ENCODE measurements at regions not wholly inside any gene's neighbourhood (a gene's known extent, or its start where the extent isn't known, plus 50 kb on each side); places are given as distances from the start of the nearest gene placed in this dataset.

DNA sequence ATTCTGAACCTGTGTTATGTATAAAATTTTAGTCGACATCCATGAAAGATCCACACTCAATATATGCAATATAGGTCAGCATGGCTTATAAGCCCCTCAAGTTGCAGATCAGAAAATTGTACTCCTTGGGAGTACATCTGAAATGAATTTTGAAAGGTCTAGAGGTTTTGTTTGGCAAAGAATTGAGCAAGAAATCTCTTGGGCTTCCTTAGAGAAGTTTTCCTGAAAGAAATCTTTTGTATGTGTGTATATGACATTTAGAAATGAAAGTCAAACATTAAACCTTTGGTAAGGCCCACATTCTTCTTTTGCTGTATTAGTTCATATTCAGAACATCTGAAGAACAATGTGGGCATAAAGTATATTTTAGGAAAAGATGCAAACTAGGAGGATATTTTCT, 1006.6 kb downstream of the NAALADL2 start:
- no peak for DNase-seq (ENCODE audit: low spot score)

DNA sequence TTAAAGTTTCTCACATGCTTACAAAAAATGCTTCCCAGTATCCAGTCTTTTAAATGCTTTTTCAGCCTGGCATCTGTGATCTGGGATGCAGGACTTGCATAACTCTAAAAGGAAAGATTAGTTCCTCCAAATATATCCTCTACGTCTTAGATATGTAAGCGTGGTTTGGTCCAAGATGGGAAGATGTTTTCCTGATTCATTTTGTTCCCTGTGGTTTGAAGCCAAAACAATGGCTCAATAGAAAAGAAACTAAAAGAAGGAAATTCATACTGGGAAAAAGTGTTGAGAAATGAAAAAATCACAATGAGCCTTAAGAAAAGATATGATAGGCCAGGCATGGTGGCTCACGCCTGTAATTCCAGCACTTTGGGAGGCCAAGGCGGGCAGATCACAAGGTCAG, 1002.8 kb downstream of the NAALADL2 start:
- no peak for DNase-seq (ENCODE audit: low spot score)

All from ecto neural progenitor cell (in vitro differentiated cells).